Activated gamma-delta T cell treated with Interleukin-2 at 50 U/mL for 16 hours (primary cell): ENCODE measurements at regions not wholly inside any gene's neighbourhood (a gene's known extent, or its start where the extent isn't known, plus 50 kb on each side); places are given as distances from the start of the nearest gene placed in this dataset.
"Not testable (repeated sequence)": the region's sequence is repeated elsewhere in the genome, so short reads cannot be mapped to it uniquely, and the experiment has no call there.

Source experiments
- DNase-seq: peaks from one replicate; pipeline ENCODE4 v3.0.0-alpha.2; 2020

- no peak for DNase-seq
These were observed 155.9 kb downstream of the SHOX start for GRCh38 chrX:786441-786881.

GRCh38 chrX:784829-785228 lies 154.2 kb downstream of the SHOX start:
- no peak for DNase-seq

- no peak for DNase-seq
These were observed 150.9 kb downstream of the SHOX start for GRCh38 chrX:781224-782204.

GRCh38 chrX:776529-777230 lies 146.1 kb downstream of the SHOX start:
- no peak for DNase-seq

DNA sequence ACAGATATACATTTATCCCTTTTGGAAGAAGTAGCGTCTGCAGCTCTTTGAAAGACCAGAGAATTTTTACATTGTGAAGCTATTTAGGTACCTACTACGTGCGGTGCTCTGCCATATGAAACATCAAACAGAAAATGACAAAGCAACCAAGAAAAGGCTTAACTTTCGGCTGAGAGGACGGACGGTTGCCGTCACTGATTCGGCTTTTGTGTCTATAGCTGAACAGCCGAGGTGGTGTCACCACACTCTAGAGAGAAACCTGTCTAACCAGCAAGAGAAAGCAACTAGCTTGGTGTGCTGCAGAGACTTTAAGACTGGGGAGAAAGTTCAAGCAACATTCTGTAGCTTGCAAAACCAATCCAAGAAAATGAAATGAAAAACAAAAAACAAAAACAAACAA lies 145.5 kb downstream of the SHOX start:
- DNase-seq, result no peak

GRCh38 chrX:774536-774935 lies 143.9 kb downstream of the SHOX start:
- DNase-seq, result no peak

DNA sequence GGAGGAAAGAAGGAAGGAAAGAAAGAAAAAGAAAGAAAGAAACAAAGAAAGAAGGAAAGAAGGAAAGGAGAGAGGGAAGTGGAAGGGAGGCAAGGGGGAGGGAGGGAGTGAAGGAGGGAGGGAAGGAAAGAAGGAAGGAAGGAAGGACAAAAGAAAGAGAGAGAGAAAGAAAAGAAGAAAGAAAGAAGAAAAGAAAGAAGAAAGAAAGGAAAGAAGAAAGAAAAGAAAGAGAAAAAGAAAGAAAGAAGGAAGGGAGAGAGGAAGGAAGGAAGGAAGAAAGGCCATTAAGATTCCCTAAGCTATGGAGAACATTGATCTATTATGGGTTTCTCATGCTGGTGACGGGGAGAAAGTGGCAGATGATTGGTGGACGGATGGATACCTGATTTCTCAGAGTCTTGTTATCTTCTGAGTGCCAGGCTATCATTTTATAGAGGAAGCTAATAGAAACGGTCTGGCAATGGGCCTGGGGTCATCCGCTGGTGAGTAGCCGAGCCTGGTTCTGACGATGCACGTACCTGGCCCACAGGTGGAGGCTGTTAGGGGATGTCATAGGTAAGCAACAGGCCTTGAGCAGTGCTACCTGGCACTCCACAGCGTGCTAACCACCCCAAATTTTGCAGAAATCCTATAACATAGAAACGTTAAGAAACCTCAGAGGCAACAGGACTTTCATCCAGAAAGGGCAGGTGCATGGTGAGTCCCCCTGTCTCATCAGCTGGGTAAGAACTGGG lies 142.9 kb downstream of the SHOX start:
- DNase-seq, result no peak

DNA sequence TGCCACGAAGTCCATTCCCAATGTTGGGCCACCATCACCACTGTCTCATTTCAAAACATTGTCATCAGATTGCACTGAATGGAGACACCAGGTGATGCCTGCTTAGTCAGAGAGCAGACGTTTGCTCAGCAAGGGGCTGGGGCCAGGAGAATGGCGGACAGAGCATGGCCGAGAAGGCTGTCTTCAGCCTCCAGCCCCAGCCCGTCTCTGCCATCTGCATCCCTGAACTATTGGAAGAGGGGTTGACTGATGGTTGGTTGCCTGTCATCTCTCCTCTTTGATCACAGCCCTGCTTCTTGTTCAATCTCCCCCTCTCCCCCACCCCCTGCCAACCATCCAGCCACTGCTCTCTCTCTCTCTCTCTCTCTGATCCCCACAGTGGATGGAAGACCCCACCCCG lies 140.9 kb downstream of the SHOX start:
- DNase-seq, result no peak

GRCh38 chrX:769796-770195 lies 139.2 kb downstream of the SHOX start:
- DNase-seq, result no peak

DNA sequence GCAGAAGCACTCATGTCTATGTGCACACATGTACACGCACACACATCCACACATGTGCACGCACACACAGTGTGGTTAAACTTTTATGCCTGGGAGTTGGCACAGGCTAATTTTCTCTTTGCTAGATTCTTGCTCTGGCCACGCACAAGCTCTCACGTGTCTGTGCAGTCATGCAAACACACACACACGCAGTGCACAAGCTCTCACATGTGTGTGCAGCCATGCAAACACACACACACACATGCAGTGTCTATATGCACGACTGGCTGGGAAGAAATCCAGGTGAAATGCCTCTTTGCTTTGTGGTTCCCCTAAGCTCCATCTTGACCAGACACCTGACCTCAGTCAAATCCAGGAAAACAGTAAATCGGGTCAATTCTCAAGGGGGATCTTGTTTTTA lies 138.0 kb downstream of the SHOX start:
- no peak for DNase-seq

DNA sequence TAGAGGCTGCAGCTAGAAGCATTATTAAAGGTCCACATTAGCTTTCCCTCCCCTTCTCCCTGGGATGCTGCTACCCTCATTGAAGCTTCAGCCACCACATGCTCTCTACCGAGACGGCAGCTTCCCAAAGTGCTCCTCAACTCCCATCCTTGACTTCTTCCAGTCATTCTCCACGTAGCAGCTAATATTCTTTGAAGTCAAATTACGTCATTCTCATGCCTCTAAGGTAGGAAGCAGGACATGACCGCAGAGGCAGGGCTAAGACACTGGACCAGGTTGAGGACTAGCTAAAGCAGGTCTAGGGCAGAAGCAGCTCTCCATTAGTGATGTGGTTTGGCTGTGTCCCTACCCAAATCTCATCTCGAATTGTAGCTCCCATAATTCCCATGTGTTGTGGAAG lies 128.3 kb downstream of the SHOX start:
- DNase-seq, result no peak

- DNase-seq, result no peak
These were observed 120.2 kb downstream of the SHOX start for GRCh38 chrX:750812-751211.

GRCh38 chrX:750263-750662 lies 119.7 kb downstream of the SHOX start:
- DNase-seq, result no peak

- no peak for DNase-seq
These were observed 116.6 kb downstream of the SHOX start for GRCh38 chrX:747176-747575.

DNA sequence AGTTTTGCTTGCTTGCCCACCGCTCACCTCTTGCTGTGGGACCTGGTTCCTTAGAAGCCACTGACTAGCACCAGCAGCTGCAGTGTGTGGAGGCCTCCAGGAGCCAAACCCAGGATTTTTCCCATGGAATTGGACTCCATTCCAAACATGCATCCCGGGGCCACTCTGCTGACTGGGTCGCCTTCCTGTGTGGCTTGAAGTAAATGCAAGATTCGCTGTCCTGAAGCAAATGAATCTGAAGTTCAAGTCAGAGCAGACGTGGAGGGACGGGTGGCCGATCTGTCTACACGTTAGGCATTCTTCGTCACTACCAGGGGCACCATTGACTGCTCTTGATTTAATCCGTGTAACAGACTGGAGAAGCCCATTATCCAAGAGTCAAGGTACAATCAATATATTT lies 109.0 kb downstream of the SHOX start:
- no peak for DNase-seq

DNA sequence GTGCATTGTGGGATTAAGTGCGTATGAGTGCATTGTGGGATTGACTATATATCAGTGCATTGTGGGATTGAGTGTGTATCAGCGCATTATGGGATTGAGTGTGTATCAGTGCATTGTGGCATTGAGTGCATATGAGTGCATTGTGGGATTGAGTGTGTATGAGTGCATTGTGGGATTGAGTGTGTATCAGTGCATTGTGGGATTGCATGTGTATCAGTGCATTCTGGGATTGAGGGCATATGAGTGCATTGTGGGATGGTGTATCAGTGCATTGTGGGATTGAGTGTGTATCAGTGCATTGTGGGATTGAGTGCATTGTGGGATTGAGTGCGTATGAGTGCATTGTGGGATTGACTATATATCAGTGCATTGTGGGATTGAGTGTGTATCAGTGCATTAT lies 106.4 kb downstream of the SHOX start:
- not testable (repeated sequence) for DNase-seq

GRCh38 chrX:734362-734761 lies 103.8 kb downstream of the SHOX start:
- DNase-seq, result no peak

DNA sequence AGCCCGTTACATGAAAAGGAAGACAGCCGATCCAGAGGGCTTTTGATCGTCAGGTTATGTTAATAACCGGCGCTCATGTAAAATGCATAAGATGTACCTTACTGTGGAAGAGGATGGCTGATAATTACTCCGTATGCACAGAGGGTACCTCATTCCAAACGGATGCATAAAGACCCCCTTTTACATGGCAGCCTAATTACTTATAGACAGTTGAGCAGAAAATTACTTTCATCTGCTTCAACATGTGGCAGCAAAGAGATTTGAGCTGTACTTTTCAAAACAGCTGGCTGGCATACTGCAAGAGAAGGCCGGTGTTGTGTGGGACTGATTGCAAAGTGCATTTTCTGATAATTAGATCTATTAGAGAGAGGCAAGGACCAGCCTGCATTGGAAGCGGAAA lies 103.4 kb downstream of the SHOX start:
- DNase-seq, result no peak

- no peak for DNase-seq
These were observed 99.2 kb downstream of the SHOX start for GRCh38 chrX:729583-730409.

- not testable (repeated sequence) for DNase-seq
These were observed 98.5 kb downstream of the SHOX start for GRCh38 chrX:729101-729500.

DNA sequence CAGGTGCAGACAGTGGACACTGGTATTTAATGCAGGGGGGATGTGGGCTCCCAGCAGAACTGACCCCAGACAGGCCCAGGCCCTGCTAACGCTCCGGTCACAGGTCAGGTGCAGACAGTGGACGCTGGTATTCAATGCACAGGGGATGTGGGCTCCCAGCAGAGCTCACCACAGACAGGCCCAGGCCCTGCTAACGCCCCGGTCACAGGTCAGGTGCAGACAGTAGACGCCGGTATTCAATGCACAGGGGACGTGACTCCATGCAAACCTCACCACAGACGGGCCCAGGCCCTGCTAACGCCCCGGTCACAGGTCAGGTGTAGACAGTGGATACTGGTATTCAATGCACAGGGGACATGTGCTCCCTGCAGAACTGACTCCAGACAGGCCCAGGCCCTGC lies 98.0 kb downstream of the SHOX start:
- DNase-seq, result not testable (repeated sequence)
